Hindlimb muscle (tissue), 1 donor: ENCODE measurements at regions not wholly inside any gene's neighbourhood (a gene's known extent, or its start where the extent isn't known, plus 50 kb on each side); places are given as distances from the start of the nearest gene placed in this dataset.

Source experiments
- DNase-seq: peaks from one replicate; pipeline ENCODE4 v3.0.0-alpha.2; 2013

DNA sequence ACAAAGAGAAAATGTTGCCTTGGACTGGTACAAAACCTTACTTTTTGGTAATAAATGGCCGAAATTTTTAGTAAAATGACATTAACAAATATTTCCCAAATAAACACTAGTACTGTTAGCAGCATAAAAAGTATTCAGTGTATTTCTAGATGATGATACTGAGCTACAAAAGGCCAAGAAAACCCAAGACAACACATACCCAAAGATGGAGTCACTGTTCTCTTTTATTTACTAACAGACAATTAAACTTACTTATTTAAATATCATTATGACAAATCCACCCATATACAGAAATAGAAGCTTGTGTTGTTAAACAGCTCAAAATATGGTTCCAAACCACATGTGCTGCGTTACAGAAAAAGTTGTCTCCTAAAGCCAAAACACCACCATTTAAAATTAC, 239.9 kb downstream of the ZEB2 start:
- DNase-seq: no peak

DNA sequence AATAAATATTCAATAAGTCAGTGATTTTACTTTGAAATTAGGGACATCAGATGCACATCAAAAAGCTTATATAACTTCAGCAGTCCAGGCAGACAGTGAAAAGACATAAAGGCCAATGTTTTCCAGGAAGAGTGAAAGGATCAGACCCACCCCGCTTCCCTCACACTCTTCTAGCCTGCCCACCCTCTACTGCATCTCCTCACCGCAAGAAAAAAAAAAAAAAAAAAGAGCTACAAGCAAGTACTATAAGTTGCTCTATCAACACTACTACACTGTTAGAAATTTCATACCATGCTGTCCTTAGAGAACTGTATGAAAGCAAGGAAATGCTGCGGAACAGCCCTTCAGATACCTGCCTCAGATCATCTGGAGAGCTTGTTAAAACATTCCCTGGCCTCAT, 240.8 kb downstream of the ZEB2 start:
- DNase-seq: no peak

DNA sequence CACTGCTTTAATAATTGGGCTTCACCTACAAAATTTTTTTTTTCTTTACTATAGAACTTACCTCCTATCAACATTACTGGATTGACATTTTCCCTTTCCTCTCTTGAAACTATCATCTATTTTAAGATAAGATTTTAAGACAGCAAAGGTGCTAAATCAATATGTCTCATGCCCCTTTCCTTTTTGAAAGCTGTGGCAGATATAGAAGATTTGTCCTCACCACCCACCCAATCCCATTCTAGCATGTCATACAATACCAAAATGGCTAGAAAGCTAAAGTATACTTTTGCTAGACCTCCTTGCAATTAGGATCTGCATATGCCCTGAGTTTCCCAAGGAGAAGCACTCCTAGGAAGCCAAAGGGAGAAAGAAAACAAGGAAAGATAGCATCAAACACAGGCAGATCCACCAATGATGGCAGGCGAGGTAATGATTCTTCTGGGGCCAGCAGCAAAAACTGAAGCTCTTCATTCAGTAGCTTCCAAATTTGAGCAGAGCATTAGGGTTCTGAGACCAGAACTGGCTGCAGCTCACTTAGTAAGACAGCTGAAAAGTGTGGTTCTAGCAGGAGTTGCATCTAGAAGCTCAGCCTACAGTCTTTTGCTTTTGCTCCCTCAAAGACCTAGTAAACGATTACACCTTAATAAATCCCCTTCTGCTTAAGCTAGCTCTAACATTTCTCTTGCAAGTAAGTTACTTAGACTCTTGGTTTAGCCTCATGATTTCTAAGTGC, 242.1 kb downstream of the ZEB2 start:
- DNase-seq: no peak

DNA sequence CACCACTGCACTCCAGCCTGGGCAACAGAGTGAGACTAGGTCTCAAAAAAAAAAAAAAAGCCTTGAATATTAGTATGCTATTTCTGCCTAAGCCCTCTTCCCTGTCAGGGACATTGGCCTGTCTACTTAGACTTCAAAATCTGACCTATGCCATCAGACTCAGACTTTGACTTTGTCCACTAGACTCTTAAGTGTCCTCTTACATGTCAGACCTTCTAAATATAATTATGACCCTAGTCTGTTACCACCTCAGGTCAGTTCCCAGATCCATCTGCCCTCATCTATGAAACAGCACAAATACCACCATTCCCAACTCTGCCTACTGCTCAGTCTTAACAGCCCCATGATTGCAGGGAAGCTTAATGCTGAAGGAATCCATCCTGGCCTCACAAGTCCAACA, 244.6 kb downstream of the ZEB2 start:
- no peak for DNase-seq

DNA sequence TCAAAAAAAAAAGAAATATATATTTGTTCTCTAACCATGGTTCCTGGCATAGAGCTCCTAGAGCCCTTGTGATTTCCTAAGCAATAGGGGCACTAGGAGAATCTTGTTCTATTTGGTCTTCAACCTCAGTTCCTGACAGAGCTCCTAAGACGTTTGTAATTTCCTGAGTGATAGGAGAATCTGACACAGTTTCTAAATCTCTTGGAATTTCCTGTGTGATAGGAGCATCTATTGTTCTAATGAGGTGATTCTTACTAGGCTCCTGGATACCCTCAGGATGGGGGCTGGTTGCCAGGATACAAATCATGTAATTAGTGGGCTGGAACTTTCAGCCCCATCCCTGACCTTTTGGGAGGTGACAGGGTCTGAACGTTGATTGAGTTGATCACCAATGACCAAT, 245.8 kb downstream of the ZEB2 start:
- no peak for DNase-seq

DNA sequence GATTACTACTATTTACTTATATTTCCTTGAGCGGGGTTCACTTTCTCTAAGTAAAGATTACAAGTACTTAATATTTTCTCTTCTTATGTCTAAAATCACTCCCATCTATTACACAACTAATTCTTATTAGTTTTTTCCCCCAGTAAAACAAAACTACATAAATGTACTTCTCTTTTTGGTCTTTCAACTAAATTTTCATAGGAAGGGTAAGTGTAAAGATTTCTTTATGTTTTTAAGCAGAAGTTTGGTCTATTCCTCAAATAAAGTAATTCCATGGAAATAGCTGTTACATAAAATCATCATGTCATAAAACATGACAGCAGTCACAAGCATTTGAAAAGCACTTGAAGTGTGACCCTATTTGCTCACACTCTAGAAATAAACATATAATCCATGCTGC, 249.0 kb downstream of the ZEB2 start:
- DNase-seq: no peak

DNA sequence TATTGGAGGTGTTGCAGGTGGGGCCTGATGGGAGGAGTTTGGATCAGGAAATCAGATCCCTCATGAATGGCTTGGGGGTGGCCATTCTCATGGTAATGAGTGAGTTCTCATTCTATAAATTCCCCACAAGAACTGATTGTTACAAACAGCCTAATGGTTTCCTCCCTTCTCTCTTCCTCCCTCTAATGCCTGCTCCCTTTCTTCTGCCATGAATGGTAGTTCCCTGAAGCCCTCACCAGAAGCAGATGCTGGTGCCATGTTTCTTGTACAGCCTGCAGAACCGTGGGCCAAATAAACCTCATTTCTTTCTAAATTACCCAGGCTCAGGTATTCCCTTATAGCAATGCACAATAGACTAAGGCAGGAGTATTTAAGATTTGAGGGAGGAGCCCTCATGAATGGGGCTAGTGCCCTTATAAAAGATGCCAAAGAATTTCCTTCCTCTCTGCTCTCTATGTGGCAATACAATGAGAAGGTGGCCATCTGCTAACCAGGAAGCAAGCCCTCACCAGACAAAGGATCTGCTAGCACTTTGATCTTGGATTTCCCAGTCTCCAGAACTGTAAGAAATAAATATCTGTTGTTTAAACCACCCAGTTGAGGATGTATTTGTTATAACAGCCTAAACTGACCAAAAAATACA, 251.8 kb downstream of the ZEB2 start:
- DNase-seq: no peak

DNA sequence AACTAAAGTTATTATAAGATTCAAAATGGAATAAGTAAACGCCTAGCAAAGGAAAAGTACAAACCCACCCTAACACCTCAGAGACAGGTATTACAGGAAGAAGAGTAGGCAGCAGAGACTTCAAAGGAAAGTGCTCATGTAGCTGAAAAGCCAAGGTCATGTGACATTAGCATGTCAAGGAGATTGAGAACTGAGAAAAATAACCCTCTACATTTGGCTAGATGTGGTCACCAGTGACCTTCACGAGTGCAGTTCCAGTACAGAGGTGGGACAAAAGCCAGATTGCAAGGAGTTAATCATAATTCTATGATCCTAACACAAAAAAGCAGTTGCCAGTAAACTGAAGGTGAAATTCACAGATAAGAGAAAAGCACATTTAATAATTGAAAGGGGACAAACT, 252.7 kb downstream of the ZEB2 start:
- no peak for DNase-seq

DNA sequence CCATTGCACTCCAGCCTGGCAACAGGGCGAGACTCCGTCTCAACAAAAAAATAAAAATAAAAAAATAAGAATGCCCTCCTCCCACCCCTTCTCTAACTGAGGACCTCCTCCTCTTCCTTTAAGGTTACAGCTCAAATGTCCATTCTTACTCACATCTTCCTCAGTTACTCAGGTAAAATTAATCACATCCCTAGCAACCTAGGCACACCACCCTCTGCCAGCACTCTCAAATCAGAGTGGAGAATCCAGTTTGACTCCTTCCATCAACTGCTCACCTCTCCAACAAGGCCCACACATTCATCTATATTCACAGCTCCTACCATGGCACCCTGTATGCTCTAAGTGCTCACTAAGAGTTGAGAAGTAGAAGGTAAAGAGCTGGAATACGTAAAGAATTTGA, 254.3 kb downstream of the ZEB2 start:
- DNase-seq: no peak

DNA sequence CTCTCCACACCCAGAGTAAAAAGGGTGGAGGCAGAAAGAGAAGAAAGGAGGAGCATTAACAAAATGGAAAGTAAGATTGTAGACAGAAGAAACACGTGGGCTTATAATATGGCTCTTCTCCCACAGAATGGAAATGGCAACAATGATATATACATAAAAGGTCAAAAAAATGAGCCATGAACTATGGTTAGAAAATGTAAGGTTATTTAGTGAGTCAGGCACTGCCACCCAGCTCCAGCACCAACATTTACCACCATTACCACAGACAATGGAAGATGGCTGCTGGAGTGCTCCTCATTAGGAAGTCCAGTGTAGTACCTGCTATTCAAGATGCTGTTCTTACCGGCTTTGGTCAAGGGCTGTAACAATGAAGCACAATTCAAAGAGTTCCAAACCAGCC, 258.0 kb downstream of the ZEB2 start:
- no peak for DNase-seq

DNA sequence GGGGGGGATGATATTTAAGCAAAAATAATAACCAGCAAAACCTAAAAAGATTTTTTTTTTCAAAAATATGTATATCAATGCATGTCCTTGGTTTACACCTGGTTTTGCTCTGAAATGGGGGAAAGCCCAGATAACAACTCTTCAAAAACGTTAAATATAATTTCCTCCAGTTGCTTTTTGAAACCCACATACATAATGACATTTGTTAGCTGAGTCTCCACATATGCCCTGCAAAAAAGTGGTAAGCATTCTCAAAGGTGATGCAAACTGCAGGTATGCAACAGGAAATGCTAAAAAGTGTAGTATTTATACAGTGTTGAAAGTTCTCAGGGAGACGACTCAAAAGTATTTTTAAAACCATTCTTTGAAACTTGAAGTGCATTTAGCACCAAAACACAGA, 258.6 kb downstream of the ZEB2 start:
- DNase-seq: no peak

DNA sequence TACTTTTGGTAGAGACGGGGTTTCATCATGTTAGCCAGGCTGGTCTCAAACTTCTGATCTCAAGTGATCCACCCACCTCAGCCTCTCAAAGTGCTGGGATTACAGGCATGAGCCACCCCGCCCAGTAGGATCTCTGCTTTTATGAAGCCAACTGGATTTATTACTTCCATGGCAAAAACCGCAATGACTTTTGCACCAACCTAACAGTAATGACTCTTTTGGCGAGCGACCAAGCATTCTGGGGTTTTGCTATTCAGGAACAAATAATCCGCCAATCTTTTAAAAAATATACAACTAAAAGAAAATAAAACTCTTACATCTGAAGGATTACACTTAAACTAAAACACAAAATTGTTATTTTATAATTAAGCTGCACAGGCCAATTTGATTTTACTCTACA, 260.6 kb downstream of the ZEB2 start:
- no peak for DNase-seq

DNA sequence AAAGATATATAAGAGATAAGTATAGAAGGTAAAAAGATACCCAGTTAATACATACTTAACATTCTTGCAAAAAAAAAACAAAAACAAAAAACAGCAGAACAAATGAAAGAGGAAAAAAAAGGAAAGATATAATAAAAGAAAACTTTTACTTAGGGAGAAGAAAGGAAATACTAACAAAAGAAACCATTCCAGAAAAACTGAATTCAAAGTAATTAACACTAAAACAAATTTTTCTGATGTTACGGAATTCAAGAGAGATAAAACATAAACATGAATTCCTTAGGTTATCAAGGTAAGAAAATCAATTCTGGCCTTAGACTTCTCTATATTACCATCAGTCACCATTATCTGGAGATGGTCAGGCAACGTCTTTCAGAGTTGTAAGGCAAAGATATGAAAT, 261.8 kb downstream of the ZEB2 start:
- DNase-seq: no peak

DNA sequence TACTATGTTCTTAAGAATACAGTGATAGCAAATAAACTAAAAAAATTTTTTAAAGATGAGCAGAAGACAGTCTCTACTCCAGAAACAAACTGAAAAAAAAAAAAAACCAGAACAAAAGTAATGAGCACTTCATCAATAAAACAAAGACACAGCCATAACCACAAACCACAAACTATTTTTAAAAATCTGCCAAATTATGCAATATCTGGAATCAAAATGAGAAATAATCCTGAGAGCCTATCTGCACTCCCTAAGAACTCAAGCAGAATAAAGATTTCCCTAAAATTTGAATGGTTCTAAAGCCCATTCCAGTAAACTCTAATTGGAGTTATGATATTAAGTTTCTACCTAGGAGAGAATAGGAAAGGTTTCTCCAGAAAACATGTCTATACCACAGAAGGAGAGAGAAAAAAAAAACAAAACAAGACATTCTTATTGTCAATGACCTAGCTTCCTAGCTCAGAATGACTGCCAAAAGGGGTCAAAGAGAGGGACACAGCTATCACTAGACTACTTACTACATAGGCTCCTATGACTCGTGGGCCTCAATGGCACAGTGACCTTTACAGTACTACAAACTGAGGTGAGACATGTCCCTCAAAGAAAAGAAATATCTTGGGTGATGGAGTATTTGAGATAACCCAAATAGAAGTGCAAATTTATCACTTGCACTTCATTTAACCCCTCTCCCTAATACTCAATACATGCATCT, 262.8 kb downstream of the ZEB2 start:
- no peak for DNase-seq

DNA sequence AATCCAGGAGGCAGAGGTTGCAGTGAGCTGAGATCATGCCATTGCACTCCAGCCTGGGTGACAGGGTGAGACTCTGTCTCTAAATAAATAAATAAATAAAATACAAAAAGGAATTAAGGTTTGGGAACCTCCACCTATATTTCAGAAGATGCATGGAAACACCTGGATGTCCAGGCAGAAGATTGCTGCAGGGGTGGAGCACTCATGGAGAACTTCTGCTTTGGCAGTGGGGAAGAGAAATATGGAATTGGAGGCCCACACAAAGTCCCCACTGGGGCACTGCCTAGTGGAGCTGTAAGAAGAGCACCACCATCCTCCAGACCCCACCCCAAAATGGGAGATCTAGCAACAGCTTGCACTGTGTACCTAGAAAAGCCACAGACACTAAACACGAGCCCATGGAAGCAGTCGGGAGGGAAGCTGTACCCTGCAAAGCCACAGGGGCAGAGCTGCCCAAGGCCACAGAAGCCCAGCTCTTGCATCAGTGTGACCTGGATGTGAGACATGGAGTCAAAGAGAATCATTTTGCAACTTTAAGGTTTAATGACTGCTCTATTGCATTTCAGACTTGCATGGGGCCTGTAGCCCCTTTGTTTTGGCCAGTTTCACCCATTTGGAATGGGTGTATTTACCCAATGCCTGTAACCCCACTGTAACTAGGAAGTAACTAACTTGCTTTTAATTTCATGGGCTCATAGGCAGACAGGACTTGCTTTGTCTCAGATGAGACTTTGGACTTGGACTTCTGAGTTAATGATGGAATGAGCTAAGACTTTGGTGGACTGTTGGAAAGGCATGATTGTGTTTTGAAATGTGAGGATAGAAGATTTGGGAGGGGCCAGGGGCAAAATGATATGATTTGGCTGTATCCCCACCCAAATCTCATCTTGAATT, 265.3 kb downstream of the ZEB2 start:
- no peak for DNase-seq

DNA sequence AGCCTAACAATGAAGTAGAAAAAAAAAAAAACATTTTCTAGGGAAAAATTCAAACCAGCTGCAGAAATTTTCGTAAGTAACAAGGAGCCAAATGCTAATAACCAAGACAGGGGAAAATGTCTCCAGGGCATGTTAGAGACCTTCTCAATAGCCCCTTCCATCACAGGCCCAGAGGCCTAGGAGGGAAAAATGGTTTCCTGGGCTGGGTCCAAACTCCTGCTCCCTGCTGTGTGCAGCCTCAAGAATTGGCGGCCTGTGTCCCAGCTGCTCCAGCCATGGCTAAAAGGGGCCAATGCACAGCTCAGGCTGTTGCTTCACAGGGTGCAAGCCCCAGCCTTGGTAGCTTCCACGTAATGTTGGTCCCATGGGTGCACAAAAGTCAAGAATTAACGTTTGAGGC, 266.2 kb downstream of the ZEB2 start:
- DNase-seq: no peak

DNA sequence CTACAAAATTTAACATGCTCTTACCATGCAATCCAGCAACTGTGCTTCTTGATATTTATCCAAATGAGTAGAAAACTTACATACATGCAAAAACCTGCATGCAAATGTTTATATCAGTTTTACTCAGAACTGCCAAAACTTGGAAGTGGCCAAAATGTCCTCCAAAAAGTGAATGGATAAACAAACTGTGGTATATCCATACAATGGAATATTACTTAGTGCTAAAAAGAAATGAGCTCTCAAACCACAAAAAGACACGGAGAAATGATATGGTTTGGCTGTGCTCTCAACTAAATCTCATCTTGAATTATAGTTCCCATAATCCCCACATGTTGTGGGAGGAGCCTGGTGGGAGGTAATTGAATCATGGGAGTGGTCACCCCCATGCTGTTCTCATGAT, 267.2 kb downstream of the ZEB2 start:
- DNase-seq: no peak

DNA sequence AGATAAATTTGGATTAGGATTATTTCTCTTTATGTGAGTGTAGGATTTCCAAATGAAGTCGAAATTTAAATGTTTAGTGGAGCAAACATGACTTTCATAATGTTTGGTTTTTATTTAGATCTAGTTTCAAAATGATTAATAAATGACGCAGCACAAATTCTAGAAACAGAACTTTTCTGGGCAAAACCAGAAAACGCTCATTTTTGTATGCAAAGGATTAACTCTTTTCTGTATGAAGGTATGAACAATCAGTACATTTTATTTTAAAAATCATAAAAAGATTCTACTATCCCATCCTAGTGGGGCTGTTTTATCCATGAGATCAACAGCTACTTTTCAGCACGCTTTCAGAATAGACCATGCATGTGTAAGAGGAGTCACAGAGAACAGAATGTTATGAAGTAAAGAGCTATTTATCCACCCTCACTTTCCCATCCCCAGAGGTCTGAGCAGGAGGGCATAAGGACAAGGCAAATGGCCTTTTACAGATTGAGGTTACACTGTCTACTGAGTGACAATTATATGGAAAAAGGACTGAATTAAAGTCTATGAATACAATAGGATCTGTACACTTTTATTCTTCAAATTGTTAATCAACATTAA, 270.8 kb downstream of the ZEB2 start:
- DNase-seq: no peak

DNA sequence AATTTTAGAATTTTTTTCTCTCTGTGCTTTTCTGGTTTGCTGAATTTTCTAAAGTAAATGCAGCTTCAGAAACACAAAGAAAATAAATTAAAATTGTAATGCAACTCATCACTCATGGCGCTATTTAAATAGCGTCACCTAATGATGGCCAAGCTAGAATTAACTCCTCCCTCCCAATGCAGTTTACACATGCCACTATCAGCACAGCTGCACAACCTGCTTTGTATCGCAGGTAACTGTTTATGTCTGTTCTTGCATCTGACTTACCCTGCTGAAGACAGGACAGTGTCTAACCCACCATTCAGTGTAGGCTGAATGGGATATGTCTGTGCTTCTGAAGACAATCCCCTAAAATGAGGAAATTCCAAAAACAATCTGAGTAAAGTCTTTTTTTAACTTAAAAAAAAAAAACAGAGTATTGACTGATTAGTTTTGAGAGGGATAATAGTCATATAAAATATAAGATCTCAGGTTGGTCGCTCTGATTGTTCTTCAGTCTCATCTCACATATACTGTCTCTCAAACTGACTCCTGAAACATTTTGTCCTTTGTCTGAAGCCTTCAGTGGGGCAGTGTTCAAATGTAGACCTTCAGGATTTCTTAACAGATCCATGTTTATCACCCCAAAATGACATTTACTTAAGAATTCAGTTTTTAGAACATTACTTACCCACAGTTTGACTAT, 271.4 kb downstream of the ZEB2 start:
- no peak for DNase-seq

DNA sequence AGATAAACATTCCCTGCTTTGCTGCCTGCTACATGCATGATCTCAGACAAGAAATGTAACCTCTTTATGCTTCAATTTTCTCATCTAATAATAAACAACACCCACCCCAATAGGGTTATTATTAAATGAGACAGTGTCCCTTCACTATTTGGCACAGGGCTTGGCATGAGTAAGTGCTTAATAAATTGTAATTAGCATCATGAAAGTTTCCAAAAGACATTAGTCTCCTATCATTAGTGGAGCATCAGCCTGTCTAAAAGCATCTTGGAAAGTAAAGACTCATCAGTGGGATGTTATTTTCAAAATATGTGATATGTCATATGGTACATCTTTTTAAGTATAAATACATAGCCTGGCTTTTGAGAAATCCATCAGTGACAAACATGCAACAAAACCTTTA, 275.0 kb downstream of the ZEB2 start:
- no peak for DNase-seq

DNA sequence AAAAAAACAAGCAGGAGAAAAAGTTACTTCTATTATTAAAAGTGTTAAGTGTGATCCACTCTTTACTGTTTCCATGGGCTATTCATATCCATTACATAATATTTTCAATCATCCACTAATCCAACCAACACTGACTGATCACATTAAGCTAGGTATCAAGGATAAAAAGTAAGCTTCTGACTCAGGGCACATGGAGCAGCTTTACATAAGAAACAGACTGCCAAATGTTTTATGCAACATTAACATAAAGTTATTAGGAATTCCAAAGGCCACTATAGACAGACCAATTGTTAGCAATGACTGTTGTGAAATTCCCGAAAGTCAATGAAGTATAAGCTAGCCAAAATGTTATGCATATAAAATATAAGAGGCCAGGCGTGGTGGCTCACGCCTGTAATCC, 277.6 kb downstream of the ZEB2 start:
- no peak for DNase-seq

DNA sequence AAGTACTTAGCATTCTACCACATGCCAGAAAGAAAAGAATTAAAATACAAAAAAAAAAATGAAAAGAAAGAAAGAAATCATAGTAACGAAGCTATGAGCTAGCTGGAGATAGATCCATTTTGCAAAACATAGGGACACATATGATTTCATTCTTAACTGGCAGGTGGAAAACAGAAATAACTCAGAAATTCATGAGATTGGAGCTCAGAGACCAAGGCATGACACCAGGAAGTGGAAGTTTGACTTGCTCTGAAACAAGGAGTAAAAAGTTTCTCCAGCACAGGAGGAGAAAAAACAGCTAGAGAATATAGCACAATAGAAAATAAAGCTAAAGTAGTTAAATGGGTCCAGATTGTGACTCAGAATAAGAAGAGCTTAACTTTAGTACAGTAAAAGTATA, 278.1 kb downstream of the ZEB2 start:
- no peak for DNase-seq
